ENCODE measurements at regions not wholly inside any gene's neighbourhood (a gene's known extent, or its start where the extent isn't known, plus 50 kb on each side); places are given as distances from the start of the nearest gene placed in this dataset.

DNA sequence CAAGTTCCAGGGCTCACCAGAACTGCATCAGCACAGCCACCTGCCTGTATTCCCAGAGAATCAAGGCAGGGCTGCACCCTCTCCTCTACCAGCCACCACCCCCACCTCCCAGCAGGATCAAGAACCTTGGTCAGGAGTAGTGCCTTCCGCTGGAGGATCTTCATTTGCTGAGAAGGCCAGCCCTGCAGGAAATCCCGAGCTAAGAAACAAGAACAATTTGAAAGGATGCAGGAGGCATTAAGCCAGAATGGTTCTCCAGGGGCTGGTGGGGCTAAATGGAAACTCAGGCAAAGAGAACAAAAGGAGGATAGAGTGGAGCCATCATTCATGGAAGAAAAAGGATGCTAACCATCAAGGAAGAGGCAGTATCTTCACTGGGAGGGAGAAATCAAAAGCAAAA lies 147.3 kb upstream of the SLC14A2 start:
- Histone ChIP-seq H3K9me3 (no peaks in the 10 kb centered on the region), H3K4me1 (no peaks in the 10 kb centered on the region), H3K27me3 (no peaks in the 10 kb centered on the region), H3K27ac (no peak overlapping the region), H3K36me3 (no peaks in the 10 kb centered on the region), H3K4me3 (no peak overlapping the region)
- intact Hi-C loops (cut with DNase I; ENCODE audit: low total_unique reads), result no loop called here
- ATAC-seq (no peak), DNase-seq (no peak)
- TF ChIP-seq POLR2A (IDR thresholded peaks at IDR 0.05), result no peak
- TF ChIP-seq, protein P1, sequence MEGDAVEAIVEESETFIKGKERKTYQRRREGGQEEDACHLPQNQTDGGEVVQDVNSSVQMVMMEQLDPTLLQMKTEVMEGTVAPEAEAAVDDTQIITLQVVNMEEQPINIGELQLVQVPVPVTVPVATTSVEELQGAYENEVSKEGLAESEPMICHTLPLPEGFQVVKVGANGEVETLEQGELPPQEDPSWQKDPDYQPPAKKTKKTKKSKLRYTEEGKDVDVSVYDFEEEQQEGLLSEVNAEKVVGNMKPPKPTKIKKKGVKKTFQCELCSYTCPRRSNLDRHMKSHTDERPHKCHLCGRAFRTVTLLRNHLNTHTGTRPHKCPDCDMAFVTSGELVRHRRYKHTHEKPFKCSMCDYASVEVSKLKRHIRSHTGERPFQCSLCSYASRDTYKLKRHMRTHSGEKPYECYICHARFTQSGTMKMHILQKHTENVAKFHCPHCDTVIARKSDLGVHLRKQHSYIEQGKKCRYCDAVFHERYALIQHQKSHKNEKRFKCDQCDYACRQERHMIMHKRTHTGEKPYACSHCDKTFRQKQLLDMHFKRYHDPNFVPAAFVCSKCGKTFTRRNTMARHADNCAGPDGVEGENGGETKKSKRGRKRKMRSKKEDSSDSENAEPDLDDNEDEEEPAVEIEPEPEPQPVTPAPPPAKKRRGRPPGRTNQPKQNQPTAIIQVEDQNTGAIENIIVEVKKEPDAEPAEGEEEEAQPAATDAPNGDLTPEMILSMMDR (IDR thresholded peaks at IDR 0.05 in 4 of 5, conservative IDR thresholded peaks at IDR 0.05 in 1 of 5), result no peak
- in situ Hi-C loops (cut with MboI; ENCODE audit: low sequenced_read_pairs in 4 of 4), result no loop called here

DNA sequence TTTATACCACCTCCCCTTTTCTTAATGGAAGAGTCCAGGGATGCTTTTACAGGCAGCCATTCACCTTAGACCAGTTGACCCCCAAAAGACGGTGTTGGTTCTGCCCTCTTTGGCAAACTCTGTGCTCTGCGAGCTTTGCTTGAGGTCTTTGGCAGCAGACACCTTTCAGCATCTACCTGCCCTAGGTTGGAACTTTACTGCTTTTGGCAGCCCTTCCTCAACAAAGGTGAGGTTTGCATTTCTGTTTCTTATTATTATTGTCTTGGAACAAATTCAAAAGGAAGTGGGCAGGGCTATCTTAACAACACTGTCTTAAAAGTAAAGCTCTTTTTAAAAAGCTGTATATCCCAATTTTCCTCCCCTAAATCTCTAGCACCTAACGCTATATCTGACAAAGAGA lies 136.4 kb upstream of the SLC14A2 start:
- in situ Hi-C loops (cut with MboI; ENCODE audit: low sequenced_read_pairs in 4 of 4), result no loop called here

DNA sequence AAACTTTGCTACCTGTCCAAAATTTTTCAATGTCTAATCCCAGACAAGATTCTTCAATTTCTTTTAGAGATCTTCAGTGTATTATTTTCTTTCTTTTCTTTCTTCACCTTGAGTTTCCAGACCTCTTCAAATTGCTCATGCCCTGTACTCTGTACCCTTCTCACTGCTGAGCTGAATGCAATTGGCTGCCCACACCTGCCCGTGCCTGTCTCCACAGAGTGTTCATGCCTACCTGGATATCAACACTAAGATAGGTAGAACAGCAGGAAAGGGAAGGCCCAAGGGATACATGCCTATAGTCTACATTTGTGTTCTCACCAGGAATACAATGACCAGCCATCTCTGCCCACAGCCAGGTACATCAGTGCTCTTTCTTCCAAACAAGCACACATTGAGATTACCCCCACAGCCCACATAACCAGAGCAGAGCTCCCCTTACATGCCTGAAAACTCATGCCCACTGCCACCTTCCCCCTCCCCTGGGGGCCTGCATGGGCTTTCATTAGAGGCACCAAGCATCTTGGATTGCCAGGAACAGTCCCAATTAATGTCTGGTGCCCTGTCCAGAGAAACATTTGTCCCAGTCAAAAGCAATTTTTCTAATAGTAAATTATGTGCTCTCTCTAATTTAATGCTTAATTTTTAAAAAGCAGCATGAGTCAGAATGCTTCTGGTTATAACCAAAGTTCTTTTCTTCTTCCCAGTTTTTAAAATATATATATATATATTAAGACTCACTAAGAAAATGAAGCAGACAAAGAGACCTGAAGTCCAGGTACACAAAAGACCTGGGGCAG lies 134.9 kb upstream of the SLC14A2 start:
- ATAC-seq (no peak), DNase-seq (no peak)
- no peaks in the 10 kb centered on the region for H3K9me3 ChIP-seq
- no peaks in the 10 kb centered on the region for H3K4me1 ChIP-seq
- H3K27me3 ChIP-seq, result no peaks in the 10 kb centered on the region
- H3K36me3 ChIP-seq, result no peaks in the 10 kb centered on the region
- no peak overlapping the region for H3K4me3 ChIP-seq
- in situ Hi-C loops (cut with MboI; ENCODE audit: low sequenced_read_pairs in 4 of 4), result no loop called here
- H3K27ac ChIP-seq, result no peak overlapping the region
- intact Hi-C loops (cut with DNase I; ENCODE audit: low total_unique reads), result no loop called here
- TF ChIP-seq, protein P1 (IDR thresholded peaks at IDR 0.05 in 4 of 5, conservative IDR thresholded peaks at IDR 0.05 in 1 of 5), result no peak
- no peak for TF ChIP-seq POLR2A (IDR thresholded peaks at IDR 0.05)

More for the DNA sequence above, 136.4 kb upstream of the SLC14A2 start:
- no peak for DNase-seq
- Histone ChIP-seq H3K27me3 (no peaks in the 10 kb centered on the region), H3K36me3 (no peaks in the 10 kb centered on the region), H3K9me3 (no peaks in the 10 kb centered on the region), H3K27ac (no peak overlapping the region), H3K4me3 (no peak overlapping the region), H3K4me1 (no peaks in the 10 kb centered on the region)
- intact Hi-C loops (cut with DNase I; ENCODE audit: low total_unique reads), result no loop called here
- ATAC-seq, result no peak
- TF ChIP-seq POLR2A (IDR thresholded peaks at IDR 0.05), result no peak
- TF ChIP-seq, protein P1 (IDR thresholded peaks at IDR 0.05 in 4 of 5, conservative IDR thresholded peaks at IDR 0.05 in 1 of 5), result no peak

DNA sequence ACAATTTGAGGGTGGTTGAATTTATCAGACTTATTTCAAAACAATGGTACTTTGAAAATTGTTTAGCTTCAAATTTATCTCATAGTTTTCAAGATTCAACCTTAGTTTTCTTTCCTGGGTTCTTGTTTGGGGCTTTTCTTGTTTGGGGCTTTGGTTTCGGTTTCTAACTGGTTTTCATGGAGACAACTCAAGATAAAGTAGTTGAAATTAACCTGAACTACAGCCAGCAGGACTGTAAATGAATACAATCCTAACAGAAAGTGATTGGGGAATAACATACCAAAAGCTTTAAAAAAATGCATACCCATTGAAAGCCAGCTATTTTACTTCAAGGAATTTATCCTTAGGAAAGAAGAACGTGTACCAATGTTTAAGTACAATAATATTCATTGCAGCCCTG lies 133.5 kb upstream of the SLC14A2 start:
- Histone ChIP-seq H3K4me1 (no peaks in the 10 kb centered on the region), H3K4me3 (no peak overlapping the region), H3K36me3 (no peaks in the 10 kb centered on the region), H3K9me3 (no peaks in the 10 kb centered on the region), H3K27ac (no peak overlapping the region), H3K27me3 (no peaks in the 10 kb centered on the region)
- TF ChIP-seq, protein P1 (IDR thresholded peaks at IDR 0.05 in 4 of 5, conservative IDR thresholded peaks at IDR 0.05 in 1 of 5), result no peak
- no peak for TF ChIP-seq POLR2A (IDR thresholded peaks at IDR 0.05)
- no peak for DNase-seq
- intact Hi-C loops (cut with DNase I; ENCODE audit: low total_unique reads), result no loop called here
- no peak for ATAC-seq
- in situ Hi-C loops (cut with MboI; ENCODE audit: low sequenced_read_pairs in 4 of 4), result no loop called here

DNA sequence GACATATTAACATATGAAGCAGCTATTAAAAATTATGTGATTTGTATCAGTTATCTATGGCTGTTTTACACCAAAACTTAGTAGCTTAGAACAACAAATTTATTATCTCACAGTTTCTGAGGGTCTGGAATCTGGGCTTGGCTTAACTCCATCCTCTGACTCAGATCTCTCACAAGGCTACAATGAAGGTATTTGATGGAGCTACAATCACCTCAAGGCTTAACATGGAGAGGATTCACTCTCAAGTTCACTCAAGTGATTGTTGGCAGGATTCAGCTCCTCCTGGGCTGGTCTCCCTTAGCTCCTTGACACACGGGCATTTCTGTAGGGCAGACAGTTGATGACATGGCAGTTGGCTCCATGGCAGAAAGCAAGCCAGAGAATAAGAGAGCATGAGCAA lies 133.0 kb upstream of the SLC14A2 start:
- no peak for ATAC-seq
- H3K36me3 ChIP-seq, result no peaks in the 10 kb centered on the region
- no peak for TF ChIP-seq POLR2A (IDR thresholded peaks at IDR 0.05)
- TF ChIP-seq, protein P1 (IDR thresholded peaks at IDR 0.05 in 4 of 5, conservative IDR thresholded peaks at IDR 0.05 in 1 of 5), result no peak
- intact Hi-C loops (cut with DNase I; ENCODE audit: low total_unique reads) (no loop called here), in situ Hi-C loops (cut with MboI; ENCODE audit: low sequenced_read_pairs in 4 of 4) (no loop called here)
- H3K4me3 ChIP-seq, result no peak overlapping the region
- no peak for DNase-seq
- no peak overlapping the region for H3K27ac ChIP-seq
- no peaks in the 10 kb centered on the region for H3K9me3 ChIP-seq
- H3K27me3 ChIP-seq, result no peaks in the 10 kb centered on the region
- H3K4me1 ChIP-seq, result no peaks in the 10 kb centered on the region
